HG03095 (cell line): ENCODE measurements at regions not wholly inside any gene's neighbourhood (a gene's known extent, or its start where the extent isn't known, plus 50 kb on each side); places are given as distances from the start of the nearest gene placed in this dataset.

Experiments used
- ATAC-seq: cut with Tn5 transposase; IDR thresholded peaks from one replicate; pipeline ENCODE4 v1.9.1; 2021; ENCODE audit warnings: moderate library complexity; ENCODE audit not compliant: unreplicated experiment

GRCh38 chr4:59068722-59069418, 1958.7 kb upstream of the IGFBP7 start:
- no peak for ATAC-seq

GRCh38 chr4:59086410-59086809, 1976.2 kb upstream of the IGFBP7 start:
- no peak for ATAC-seq

GRCh38 chr4:59091146-59092142, 1981.3 kb upstream of the IGFBP7 start:
- no peak for ATAC-seq

- no peak for ATAC-seq
Observed at GRCh38 chr4:59094505-59094904, 1984.3 kb upstream of the IGFBP7 start.

GRCh38 chr4:59102311-59102710, 1992.1 kb upstream of the IGFBP7 start:
- ATAC-seq: no peak

- no peak for ATAC-seq
Observed at GRCh38 chr4:59120287-59120814, 2010.2 kb upstream of the IGFBP7 start.

GRCh38 chr4:59122626-59123025, 2012.4 kb upstream of the IGFBP7 start:
- no peak for ATAC-seq

- no peak for ATAC-seq
Observed at GRCh38 chr4:59126159-59126558, 2016.0 kb upstream of the IGFBP7 start.

GRCh38 chr4:59127006-59127405, 2016.8 kb upstream of the IGFBP7 start:
- ATAC-seq: no peak

- ATAC-seq: no peak
Observed at GRCh38 chr4:59127743-59128142, 2017.6 kb upstream of the IGFBP7 start.

- ATAC-seq: no peak
Observed at GRCh38 chr4:59135248-59135985, 2025.2 kb upstream of the IGFBP7 start.

GRCh38 chr4:59161249-59161648, 2038.9 kb upstream of the ADGRL3 start:
- no peak for ATAC-seq

- no peak for ATAC-seq
Observed at GRCh38 chr4:59175617-59176016, 2024.5 kb upstream of the ADGRL3 start.

GRCh38 chr4:59179372-59179771, 2020.8 kb upstream of the ADGRL3 start:
- ATAC-seq: no peak

GRCh38 chr4:59180161-59180560, 2020.0 kb upstream of the ADGRL3 start:
- no peak for ATAC-seq

GRCh38 chr4:59180969-59181368, 2019.2 kb upstream of the ADGRL3 start:
- no peak for ATAC-seq

GRCh38 chr4:59195839-59196238, 2004.3 kb upstream of the ADGRL3 start:
- no peak for ATAC-seq

GRCh38 chr4:59200992-59201391, 1999.1 kb upstream of the ADGRL3 start:
- ATAC-seq: no peak

GRCh38 chr4:59217910-59218631, 1982.1 kb upstream of the ADGRL3 start:
- no peak for ATAC-seq

GRCh38 chr4:59222221-59222620, 1977.9 kb upstream of the ADGRL3 start:
- ATAC-seq: no peak
